T-helper 2 cell (primary cell): ENCODE measurements at regions not wholly inside any gene's neighbourhood (a gene's known extent, or its start where the extent isn't known, plus 50 kb on each side); places are given as distances from the start of the nearest gene placed in this dataset.

Experiments used
- DNase-seq, 5 experiments: peaks; one replicate each; pipeline versions ENCODE4 v3.0.0 to v3.0.0-alpha.2; 2012 to 2022

DNA sequence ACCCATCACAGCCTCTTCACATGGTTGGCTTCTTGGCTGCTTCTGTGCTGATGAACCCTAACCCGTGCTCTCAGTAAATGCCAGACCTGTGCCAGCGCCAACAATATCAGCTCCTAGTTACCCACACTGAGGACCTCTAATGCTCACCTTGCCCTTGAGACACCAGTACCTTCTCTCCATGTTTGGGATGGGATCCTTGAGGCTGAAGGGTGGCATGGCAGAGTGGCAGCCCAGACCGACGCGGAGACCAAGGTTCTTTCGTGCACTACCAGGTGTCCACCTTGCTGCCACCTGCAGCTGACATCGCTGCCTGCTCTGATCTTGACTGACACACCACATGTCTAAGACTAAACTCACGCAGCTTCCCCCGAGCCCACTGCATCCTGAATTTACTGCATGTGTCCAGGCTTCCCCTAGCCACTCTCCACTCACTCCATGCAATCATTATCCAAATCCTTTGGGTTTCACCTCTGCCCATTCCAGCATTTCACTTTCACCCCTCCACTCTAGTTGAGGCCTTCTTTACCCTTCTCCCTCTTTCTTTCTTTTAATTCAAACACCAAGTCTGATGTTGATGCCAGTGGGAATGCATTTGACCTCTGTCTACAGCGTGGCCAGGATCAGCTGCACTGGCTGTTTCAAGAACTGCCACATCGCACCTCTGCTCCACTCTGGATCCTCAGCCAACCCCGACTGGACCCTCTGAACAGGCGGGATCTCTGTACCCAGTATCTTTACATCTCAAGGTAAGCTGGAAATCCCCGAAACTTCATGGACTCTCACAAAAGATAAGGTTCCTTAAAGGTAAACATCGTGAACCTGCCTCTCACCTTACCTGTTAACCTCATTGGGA is 294.9 kb downstream of the GLRX3 start:
- DNase-seq = no peak

DNA sequence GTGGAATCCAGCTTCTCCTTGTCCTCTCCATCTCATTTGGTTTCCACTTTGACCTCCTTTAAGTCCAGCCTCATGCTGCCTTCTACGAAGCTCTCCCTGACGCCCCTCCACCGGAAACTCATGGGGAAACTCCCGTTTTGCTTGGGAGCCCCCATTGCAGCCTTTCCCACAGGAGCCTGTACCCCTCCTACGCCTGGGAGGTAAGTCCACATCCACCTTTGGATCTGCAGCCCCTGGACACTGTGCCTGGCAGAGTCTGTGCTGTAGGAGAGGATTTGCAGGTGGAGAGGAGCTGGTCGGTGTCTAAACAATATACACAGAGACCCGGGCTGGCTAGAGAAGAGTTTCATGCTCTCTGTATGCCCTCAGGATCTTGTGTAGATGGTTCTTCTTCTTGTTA is 296.1 kb downstream of the GLRX3 start:
- DNase-seq = no peak

DNA sequence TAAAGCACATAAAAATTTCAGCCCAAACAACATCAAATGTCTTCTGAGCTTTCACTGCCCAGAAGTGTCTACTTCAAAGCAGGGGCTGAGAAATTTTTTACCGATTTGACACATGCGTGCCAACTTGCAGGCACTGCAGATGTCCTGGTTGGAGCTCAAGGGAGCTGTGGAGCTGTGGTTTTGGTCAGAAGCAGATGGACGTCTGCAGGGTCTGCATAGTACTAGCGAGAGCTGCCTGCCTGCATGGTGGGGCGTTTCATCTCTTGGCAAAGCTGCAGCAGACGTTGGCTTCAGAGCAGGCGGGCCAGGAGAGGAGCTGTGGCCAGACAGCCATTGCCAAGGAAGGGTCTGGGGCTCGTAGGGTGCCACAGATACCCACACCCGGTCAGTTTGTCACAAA is 296.7 kb downstream of the GLRX3 start:
- DNase-seq = no peak

DNA sequence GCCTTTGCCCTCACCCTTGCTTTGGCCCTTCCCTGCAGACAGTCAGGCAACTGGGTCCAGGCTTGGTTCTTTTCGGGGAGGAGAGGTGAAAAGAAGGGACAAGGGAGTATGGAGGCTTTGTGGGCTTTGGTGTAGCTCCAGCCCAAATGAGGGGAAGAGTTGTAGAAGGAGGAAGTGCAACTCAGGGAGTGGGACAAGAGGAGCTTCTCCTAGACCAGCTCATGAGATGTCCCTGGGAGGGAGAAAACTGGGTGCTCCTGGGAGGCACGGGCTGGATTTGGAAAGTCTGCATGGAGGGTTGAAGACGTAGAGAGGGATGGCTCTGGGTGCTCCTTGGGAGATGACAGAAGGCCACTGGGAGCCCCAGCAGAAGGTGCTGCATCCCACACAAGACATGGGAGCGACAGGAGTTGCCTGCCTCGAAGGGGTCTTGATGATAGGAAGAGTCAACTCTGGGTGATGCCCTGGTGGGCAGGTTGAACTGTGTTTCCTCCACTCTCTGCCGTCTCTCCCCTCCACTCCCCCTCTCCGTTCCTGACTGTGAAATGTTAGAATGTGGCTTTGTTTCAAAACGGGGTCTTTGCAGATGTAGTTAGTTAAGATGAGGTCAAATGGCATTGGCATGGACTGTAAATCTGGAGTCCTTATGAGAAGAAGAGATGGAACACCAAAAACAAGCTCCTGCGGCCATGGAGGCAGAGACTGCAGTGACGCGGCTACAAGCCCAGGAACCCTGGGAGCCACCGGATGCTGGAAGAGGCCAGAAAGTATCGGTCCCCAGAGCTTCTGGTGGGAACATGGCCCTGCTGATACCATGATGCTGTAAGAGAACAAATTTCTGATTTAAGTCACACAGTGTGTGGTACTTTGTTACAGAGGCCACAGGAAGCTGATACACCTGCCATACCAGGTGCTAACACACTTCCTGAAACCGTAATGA is 298.5 kb downstream of the GLRX3 start:
- no peak for DNase-seq

DNA sequence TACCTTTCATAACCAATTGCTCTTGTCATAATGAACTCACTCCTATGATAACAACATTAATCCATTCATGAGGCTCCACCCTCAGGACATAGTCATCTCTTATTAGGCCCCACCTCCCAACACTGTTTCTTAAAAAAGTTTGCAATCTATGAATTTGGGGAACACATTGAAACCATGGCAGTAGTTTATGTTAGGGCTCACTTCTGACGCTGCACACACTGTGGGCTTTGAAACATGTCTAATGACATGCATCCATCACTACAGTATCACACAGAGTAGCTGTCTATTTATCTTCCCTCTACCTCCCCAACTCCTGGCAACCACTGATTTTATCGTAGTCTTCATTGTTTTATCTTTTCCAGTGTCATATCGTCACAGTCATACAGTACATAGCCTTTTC is 299.8 kb downstream of the GLRX3 start:
- no peak for DNase-seq

DNA sequence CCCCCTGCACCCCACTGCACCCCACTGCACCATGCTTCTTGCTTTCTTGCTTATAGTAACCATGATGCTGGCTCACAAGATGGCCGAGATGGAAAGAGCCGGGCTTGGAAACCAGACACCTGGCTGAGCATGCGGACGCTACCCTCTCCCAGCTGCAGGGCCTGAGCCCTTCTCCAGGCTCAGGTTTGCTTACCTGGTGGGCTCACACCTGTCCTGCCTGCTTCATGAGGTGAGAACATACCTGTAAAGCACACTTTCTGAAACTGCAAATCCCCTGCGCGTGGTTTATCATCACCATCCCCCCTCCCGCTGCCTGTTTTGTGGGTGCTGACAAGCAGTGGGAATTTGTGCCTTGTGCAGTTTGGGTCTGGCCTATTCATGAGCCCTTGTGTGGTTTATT is 302.7 kb downstream of the GLRX3 start:
- no peak for DNase-seq

DNA sequence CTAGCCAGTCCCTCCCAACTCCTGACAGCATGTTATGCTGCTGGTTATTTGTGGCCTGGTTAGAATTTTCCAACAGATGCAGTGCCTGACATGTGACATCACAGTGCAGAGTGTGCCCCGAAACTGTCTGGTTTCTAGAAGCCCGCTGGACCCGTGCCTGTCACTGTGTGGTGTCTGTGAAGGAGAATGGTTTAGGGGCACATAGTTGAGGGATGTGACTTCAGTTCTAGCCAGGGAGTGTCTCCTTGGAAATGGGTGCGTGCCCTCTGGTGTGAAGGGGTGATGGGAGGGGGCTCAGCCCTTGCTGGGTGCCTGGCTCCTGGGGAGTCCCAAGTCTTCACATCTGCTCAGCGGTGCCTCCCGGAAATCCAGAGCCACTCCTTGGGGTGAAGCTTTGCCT is 303.6 kb downstream of the GLRX3 start:
- no peak for DNase-seq

DNA sequence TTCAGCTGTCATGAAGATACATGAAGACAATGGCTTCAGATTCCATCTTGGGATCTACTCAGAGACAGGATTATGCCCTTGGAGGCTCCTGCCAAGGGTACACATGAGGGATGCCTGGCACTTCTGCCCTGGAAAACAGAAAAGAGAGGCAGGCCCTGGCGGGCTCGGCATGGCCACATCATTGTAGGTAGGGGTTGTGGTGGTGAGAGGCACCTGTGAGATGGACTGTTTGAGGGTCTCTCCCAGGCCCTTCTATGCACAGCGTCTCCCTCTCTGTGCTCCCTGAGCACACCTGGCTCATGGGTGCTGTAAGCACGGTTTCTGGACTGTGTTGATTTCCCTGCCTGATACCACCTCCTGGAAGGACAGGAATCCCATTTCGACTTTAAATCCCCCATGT is 304.3 kb downstream of the GLRX3 start:
- no peak for DNase-seq

DNA sequence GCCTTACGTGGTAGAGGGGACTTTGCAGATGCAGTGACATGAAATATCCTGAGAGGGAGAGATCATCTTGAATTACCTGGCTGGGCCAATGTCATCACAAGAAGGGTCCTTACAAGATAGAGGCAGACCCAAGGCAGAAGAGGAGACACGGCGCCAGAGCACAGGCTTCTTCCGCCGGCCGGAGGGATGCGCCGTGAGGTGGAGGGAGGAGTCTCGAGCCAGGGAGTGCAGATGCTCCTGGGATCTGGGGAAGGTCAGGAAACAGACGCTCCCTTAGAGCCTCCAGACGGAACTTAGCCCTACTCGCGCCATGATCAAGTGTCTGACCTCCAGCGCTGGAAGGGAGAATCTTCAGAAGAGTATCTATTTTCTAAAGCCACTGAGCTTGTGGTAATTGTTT is 304.8 kb downstream of the GLRX3 start:
- DNase-seq = no peak

DNA sequence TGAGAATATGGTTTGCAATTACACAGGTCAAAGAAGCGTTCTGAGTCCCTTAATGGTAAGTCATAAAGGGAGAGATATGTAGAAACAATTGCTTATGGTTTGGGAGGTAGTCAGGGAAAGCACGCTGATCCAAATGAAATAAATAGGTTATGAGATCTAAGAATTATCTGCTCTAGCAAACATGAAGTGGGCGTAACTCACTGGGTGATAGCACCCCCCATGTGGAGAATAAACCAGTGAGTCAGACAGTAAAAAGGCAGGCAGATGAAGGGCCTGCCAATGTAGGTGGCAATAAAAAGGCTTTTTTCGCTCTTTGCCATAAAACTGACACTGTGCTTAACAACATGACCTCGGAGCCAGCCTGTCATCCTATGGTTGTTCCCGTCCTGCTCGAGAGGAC is 306.9 kb downstream of the GLRX3 start:
- no peak for DNase-seq

DNA sequence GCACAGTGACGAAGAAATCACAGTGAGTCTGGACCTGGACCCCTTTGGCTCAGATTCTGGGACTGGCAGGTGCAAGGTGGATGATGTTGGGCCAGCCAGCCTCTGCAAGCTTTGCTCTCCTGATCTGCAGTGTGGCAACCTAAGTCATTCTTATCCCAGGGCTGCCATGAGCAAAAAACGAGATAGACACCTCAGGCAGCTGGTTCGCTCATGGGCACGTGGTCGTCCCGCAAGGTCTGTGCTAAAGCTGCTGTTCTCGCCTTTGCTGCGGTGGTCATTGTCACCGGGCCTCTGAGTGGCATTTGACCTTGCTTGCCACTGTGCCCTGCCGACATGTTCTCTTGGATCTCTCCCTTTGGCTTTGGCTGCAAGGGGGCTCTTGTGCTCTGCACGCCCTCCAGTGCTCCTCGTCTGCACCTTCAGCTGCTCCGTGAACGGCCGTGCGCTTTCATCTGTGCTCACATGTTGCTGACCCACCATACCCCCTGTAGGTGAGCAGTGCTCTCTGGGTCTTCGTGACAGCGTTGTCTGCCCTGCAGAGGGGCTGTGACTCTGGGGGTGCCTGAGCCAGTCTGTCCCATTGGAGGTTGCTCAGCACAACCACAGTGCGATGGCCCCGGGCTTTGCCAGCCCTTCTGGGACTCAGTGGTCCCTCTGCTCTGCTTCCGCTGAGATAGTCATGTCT is 317.0 kb downstream of the GLRX3 start:
- no peak for DNase-seq

DNA sequence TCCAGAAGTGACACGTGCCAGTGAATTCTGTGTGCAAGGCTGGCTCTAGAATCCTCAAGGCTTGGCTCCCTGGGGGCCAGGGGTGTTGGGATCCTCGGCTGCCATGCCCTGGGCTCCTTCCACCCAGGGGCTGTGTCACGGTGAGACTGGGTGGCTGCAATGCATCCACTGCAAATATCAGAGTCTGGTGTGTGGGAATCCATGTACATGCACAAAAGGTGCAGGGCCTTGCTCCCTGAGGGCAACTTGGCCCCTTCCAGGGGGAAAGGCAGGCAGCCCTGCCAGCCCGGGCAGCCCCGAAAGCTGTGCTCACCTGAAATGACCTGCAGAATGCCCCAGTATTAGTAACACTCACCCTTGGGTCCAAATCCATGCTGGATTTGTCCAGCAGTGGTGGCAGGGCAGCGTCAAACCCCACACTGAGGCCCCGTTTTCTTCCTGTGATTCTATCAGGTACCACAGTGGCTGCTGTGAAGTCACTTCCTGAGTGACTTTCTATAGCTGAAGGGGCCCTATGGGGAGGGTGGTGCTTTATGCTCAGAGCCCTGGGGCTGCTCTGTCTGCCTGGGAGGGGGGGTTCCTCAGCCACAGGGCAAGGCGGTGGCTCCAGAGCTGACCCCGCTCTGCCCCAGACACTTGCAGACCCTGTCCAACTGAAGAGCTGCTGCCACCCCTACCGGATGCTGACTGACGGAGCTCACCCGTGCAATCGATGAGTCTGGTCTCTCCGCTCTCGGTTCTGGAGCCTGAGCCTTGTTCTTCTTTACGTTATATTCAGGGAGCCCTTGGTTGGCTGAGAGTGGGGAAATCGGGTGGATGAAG is 317.7 kb downstream of the GLRX3 start:
- DNase-seq = no peak

DNA sequence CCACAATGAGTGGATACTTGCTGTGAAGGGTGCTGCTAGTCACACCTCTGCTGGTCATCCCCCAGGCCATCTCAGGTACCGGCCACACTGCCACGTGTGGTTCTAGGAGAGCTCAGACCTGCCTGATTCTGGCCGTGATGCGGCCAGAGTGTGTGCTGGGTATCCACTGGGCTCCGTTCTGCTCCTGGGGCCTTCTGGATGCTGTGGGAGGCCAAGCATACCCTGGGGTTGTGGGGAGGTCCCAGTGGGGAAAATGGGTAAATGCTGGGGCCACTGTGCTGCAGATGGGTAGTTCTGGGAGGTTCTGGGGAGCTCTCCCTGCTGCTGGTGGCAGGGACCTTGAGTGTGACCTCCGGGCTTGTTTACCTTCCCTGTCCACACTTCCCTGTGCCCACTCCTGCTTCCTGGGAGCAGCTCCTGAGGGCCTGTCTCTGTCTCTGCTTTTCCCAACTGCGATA is 318.4 kb downstream of the GLRX3 start:
- no peak for DNase-seq

DNA sequence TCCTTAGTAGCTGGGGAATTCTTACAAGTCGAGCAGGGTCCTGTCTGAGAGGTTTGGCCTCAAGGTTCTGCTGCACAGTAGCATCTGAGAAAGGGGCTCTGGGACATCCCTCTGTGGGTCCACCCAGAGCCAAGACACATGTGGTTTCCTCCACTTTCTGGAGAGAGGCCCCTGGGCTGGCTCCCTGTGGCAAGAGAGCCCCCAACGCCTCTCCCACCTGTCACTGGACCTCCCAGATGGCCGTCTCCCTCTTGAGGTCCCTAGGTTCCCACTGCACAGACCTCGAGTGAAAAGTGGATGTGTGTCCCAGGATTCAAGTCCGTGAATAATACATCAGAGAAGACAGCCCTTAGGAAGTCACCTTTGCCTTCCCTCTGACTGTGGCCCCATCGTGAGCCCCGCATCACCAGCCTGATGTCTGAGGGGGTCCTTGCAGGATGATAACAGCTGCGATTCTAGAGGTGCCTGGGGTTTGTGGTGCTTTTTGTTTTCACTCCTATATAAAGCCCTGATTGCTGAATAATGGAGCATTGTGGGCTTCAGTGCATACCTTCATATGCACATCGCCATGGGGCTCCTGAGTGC is 319.0 kb downstream of the GLRX3 start:
- DNase-seq = no peak

DNA sequence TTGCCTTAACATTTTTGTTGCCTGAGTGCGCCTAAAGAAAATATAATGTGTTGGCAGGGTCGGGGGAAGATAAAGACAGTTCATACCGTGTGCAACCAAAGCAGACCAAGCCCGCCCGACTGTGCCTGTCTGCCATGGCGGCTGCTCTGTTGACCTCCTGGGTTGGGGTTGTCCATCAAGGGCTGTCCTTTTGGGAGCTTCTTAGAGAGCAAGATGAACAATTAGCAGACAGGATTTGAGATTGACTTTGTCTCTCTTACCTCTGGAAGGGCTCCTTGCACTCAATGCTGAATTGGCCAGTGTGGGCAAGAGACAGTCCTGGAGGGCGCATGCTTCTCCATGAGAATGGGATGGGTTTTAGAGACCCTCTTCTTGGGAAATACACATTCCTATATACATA is 319.6 kb downstream of the GLRX3 start:
- DNase-seq = no peak

DNA sequence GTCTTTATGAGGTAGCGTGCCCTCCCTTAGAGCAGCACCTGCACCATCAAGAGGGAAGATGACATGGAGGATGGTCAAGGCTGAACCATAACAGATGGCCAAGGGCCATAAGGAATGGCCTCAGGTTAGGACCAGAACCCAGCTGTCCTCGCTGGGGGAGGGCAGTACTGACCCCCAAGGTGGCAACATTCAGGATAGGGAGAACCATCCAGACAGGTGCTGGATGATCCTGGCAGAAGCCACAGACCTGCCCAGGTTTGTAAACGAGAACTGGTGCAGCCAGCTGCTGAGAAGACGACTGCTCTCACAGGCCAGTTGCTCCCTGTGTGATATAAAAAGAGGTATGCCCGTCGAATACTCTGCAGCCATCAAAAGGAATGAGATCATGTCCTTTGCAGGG is 320.4 kb downstream of the GLRX3 start:
- no peak for DNase-seq

DNA sequence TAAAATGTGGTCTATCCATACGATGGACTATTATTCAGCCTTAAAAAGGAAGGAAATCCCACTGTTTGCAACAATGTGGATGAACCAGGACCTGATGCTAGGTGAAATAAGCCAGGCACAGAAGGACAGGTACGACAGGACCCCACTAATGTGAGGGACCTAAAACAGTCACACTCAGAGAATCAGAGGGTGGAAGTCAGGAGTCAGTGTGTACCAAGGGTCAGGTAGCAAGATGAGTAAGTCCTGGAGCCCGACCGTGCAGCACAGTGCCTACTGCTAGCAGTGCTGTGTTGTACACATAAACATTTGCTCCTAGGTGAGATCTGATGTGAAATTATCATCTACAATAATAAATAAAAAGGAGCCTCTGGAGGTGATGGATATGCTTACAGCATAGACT is 322.3 kb downstream of the GLRX3 start:
- DNase-seq = no peak

DNA sequence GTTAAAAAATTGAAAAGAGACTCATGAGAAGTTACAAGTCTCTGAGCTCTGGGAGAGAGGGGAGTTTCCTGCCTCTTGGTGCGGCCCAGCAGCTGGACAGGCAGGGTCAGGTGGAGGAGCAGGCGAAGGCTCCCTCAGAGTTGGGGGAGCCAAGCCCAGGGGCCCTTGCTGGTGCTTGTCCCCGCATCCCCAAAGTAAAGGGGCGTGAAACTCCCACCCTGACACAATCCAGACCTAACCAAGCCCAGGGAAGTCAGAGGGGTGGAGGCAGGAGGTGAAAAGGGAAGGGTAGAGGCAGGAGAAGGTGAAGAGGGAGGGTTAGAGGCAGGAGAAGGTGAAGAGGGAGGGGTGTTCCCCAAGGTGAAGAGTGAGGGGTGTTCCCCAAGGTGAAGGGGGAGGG is 322.8 kb downstream of the GLRX3 start:
- no peak for DNase-seq

DNA sequence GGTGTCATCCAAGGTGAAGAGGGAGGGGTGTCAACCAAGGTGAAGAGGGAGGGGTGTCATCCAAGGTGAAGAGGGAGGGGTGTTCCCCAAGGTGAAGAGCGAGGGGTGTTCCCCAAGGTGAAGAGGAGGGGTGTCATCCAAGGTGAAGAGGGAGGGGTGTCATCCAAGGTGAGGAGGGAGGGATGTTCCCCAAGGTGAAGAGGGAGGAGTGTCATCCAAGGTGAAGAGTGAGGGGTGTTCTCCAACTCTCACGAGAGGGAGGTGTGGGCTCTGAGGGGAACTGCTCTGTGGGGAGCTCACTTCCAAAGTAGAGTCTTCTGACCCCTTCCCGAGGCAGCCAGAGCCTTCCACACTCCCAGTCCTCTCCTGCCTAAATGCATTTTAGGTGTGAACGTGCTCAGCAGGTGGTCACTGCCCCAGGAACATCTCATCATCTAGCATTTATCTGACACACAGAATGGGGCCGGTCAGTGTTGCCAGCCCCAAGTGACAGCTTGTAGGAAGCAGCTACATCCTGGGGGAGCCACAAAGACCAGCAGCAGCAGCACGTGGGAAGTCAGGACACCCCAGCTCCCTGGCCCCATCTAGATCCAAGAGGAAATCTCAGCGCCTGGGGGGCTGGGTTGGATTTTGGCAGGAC is 323.8 kb downstream of the GLRX3 start:
- DNase-seq = no peak

DNA sequence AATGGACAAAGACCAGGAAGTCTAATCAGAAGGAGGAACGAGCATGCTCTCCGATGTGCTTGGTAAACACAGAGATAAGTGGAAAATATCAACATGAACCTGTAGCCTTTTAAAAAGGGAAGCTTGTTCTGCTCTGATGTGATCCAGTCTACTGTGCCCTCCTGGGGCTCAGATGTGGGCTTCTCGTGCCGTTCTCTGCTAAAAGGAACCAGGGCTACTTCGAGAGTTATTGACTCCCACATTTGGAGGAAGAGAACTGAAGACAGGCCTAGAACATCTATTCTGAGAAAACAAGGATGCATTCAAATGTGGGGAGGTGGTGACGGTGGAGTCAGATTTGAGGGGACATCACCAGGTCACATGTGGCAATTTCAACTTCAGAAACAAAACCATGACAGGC is 325.4 kb downstream of the GLRX3 start:
- DNase-seq = no peak

DNA sequence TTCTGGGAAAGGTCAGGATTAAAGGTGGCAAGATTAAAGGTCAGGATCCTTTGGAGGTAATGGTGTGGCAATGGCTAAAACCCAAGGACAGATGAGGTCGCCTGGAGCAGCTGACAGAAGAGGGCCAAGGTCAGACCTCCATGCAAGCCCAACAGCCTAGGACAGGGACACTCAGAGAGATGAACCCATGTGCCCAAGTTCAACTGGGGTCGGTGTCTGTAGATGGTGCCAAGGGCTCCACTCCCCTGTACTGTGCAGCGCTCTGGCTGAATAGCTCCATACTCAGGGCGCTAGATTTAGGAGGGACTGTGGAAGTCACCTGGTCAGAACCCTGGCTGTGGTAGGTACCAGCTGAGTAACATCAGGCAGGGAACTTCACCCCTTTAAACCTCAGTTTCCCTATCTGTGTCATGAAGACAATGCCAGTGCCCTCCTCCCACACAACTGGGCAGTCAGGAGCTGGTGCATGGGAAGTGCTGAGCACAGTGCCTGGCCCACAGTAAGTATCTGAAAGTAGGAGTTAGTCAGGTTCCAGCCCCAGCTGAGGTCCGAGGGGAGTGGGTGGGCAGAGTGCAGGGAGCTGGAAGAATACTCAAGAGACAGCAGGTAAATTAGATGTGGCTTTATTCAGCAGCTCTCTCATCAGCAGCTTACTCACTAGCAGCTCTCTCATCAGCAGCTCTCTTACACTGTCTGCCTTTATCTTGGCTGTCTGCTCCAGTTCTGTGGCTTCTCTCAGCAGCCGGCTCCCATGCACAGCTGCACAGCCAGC is 327.1 kb downstream of the GLRX3 start:
- DNase-seq = no peak
